HG02938 (cell line): ENCODE measurements at regions not wholly inside any gene's neighbourhood (a gene's known extent, or its start where the extent isn't known, plus 50 kb on each side); places are given as distances from the start of the nearest gene placed in this dataset.
"Not testable (repeated sequence)": the region's sequence is repeated elsewhere in the genome, so short reads cannot be mapped to it uniquely, and the experiment has no call there.

Experiments used
- ATAC-seq: cut with Tn5 transposase; IDR thresholded peaks from one replicate; pipeline ENCODE4 v1.9.1; 2021; ENCODE audit warnings: mild to moderate bottlenecking, moderate library complexity; ENCODE audit not compliant: unreplicated experiment

DNA sequence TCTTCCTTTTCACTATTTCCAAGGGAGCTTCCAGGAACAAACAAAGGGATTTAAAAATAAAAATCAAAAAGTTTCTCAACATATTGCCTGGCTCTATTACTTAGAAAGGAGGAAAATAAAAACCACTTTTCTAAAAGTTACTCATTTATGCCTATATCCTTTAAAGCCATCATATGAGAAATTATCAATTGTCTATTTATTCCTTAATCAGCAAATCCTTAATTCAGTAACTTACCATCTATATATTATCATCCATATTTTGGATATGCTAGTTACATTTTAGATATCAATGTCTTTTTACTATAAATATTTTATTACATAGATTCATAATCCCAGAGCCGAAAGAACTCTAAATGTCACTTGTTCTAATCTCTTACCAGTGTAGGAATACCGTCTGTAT, 481.5 kb upstream of the ANO5 start:
- no peak for ATAC-seq

DNA sequence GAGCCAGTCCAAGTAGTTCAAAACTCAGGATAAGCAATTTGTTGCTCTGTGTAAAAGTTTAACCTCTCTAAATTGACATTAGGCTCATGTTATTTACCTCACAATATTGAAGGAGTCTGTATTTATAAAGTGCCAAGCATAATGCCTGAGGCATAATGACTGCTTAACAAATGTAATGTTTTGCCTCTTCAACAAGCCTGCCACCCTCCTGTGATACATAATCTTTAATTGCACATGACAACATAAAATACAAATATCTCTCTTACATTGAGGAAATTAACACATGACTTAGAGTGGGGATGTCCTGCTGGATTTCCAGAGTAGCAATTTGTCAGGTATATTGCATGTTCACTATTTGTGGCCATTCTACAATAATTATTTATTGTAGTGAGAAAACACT, 469.2 kb upstream of the ANO5 start:
- no peak for ATAC-seq

DNA sequence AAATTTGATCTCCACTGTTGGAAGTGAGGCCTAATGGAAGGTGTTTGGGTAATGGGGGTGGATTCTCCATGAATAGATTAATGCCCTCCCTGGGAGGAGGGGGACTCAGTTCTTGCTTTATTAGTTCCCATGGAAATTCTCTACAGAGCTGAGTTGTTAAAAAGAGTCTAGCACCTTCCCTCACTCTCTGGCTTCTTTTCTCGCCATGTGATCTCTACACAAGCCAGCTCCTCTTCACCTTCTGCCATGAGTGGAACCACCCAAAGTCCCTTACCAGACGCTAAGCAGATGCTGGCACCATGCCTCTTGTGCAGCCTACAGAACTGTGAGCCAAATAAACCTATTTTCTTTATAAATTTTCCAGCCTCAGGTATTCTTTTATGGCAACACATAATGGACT, 465.8 kb upstream of the ANO5 start:
- ATAC-seq = no peak

DNA sequence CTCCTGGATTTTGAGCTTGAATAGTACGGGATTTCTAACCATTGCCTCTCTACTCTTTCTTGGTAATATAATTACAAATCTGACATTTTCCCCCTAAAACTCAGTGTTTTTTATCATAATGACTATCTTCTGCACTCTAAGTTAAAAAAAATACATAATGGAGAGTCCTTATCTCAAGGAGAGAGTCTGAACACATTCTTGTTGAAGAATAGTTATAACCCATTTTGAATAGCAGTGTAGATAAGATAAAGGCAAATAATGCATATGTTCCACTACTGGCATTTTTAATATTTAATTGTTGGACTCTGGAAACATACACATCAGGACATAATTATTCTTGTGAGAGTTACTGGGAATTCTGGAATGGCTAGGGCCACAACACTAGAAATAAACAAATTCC, 456.5 kb upstream of the ANO5 start:
- ATAC-seq = no peak

DNA sequence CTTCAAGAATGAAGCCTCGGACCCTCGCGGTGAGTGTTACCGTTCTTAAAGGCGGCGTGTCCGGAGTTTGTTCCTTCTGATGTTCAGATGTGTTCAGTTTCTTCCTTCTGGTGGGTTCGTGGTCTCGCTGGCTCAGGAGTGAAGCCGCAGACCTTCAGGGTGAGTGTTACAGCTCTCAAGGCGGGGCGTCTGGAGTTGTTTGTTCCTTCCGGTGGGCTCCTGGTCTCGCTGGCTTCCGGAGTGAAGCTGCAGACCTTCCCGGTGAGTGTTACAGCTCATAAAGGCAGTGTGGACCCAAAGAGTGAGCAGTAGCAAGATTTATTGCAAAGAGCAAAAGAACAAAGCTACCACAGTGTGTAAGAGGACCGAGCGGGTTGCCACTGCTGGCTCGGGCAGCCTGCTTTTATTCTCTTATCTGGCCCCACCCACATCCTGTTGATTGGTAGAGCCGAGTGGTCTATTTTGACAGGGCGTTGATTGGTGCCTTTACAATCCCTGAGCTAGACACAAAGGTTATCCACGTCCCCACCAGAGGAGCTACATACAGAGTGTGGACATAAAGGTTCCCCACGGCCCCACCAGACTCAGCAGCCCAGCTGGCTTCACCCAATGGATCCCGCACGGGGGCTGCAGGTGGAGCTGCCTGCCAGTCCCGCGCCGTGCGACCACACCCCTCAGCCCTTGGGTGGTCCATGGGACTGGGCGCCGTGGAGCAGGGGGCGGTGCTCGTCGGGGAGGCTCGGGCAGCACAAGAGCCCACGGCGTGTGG, 440.2 kb upstream of the ANO5 start:
- ATAC-seq = not testable (repeated sequence)

DNA sequence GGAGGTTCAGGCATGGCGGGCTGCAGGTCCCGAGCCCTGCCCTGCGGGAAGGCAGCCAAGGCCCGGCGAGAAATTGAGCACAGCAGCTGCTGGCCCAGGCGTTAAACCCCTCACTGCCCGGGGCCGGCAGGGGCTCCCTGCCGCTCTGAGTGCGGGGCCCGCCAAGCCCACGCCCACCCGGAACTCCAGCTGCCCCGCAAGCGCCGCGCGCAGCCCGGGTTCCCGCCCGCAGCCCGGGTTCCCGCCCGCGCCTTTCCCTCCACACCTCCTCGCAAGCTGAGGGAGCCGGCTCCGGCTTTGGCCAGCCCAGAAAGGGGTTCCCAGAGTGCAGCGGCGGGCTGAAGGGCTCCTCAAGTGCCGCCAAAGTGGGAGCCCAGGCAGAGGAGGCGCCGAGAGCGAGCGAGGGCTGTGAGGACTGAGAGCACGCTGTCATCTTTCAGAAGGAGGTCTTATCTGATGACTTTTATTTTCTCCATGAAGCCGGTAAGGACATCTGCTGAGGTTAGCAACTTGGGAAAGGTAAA, 439.6 kb upstream of the ANO5 start:
- ATAC-seq = not testable (repeated sequence)

DNA sequence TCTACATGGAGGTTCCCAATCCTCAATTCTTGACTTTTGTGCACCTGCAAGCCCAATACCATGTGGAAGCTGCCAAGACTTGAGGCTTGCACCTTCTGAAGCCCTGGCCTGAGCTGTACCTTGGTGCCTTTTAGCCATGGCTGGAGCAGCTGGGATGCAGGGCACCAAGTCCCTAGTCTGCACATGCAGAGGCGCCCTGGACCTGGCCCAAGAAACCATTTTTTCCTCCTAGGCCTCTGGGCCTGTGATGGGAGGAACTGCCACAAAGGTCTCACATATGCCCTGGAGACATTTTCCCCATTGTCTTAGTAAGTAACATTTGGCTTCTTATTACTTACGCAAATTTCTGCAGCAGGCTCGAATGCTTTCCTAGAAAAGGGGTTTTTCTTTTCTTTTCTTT, 431.9 kb upstream of the ANO5 start:
- no peak for ATAC-seq

DNA sequence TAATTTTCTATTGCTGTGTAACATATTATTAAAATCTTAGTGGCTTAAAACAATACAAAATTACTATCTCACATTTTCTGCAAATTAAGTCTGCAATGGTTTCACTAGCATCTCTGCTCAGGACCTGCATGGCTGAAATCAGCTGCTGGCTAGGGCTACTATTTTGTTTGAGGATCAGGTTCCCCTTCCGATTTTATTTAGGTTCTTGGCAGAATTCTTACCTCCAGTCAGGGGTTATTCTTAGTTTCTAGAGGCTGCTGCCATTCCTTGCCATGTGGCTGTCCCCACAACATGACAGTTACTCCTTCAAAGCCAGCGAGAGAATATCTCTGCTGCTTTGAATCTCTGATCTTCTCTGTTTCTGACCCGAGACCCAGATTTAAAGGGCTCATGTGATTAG, 424.5 kb upstream of the ANO5 start:
- no peak for ATAC-seq

DNA sequence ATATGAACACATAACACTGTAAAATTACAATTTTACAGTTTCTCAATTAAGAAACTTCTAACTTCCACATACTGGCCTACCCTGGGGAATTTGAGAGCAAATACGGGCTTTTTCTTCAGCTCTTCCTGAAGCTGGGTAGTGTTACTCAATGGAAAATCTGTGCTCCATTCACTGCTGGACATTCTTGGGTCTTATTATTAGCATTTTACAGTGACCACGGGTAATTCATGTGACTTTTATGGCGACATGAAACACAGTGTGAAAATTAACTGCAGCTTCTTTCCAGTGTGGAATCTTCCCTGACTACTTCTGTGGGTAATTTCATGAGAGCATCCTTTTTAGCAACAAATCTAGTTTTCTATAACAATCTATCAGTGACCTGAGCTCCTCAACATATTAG, 423.7 kb upstream of the ANO5 start:
- ATAC-seq = no peak

DNA sequence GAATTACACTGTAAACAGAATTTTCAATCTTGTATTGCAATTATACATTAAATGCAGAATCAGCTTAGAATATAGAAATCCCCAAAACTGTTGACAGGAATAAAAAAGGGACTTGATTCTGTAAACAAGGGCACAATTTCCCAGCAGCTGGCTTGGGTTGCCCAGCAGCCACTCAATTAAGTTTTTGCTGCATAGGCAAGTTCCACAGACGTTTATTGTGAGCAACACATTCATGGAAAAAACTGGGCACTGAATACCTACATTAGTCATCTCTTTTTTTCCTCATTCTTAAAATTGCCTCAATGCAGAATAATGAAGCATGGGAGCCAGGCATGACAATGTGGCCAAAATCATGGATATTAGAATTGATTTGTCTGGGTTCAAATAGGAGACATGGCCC, 421.8 kb upstream of the ANO5 start:
- ATAC-seq = no peak

DNA sequence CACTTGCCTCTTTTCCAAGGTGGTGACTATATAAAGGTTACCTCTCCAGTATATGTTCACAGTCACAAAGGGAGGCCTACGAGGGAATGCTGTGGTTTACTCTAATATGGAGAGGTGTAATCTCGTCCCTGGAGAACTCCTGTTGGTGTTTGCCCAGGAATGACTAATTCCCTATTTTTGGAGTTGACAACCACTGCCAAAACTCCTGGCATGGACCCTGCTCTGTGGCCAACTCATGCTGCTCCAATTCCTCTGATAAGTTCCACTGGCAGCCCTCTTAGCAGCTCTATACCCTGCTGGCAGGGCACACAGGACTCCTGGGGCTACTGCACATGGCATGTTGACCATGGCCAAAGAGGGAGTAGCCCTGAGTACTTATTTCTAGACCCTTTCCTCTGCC, 418.7 kb upstream of the ANO5 start:
- ATAC-seq = no peak

DNA sequence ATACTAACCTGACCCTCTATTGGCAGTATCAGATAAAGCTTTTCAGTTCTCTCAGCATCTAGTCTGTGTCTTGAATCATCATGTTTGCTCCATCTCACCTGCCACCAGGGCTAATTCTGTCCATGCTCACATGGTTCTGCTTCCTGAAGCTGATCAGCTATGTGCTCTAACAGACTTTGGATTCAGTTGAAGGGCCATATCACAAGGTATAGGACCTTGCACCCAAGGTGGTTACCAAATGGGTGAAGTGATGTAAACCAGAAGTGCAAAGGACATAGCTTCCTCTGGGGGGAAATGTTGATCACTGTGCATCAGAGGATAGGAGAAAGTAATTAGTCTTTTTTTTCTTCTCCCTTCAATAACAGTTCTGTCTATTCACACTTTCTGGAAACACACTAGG, 417.0 kb upstream of the ANO5 start:
- ATAC-seq = no peak

DNA sequence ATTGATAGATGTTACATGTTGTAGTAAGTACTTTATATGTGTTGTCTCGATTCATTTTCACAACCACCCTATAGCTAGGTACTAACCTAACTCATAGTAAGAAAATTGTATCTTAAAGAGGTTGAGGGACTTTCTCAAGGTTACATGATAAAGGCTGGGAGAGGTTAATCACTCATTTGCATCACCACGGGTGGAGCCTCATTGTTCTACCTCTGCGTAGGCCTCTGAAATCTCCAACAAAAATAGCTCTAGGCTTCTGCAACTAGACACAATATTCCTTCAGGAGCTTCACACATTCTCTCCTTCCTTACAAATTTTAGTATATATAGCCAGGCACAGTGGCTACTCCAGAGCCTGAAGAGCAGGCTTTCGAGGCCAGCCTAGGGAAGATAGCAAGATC, 408.9 kb upstream of the ANO5 start:
- ATAC-seq = no peak

DNA sequence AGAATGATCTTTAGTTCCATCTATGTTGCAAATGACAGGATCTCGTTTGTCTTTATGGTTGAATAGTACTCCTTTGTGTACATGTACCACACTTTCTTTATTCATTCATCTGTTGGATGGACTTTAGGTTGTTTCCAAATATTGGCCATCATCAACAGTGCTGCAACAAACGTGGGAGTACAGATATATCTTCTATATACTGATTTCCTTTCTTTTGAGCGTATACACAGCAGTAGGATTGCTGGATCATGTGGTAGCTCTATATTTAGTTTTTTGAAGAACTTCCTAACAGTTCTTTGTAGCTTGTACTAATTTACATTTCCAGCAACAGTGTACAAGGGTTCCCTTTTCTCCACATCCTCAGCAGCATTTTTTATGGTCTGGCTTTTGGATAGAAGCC, 407.5 kb upstream of the ANO5 start:
- ATAC-seq = no peak

DNA sequence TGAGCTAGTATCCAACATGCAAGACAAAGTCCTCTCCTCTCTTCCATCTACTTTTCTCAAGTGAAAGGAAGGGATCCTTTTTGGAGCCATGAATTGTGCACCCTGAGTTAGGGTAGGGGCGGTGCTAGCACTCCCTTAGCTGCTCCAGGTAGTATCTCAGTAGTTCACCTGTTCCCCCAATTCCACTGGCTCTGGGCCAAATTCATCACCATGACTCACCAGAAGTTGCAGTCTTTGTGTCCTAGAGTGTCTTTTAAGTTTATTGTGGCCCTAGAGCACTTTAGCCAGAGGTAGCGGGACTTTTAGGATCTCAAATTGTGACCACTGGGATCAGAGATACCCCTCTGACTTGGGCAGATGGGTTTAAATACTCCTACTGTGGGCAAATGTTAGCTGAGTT, 398.6 kb upstream of the ANO5 start:
- ATAC-seq = no peak

DNA sequence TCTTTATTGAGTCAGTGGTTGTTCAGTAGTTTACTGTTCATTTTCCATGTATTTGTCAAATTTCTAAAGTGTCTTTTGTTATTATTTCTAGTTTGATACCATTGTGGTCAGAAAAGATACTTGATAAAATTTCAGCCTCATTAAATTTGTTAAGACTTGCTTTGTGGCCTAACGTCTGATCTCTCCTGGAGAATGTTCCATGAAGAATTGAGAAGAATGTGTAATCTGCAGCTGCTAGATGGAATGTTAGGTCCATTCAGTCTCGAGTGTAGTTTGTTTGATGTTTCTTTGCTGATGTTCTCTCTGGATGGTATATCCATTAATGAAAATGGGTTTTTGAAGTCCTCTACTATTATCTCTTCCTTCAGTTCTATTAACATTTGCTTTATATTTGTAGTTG, 394.7 kb upstream of the ANO5 start:
- ATAC-seq = no peak

DNA sequence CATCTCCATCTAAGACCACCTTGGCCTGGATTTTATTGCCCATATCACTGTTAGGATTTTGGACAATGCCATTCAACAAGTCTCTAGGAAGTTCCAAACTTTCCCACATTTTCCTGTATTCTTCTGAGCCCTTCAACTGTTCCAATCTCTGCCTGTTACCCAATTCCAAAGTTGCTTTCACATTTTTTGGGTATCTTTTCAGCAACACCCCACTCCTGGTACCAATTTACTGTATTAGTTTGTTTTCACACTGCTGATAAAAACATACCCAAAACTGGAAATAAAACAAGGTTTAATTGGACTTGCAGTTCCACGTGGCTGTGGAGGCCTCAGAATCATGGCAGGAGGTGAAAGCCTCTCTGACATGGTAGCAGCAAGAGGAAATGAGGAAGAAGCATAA, 388.4 kb upstream of the ANO5 start:
- not testable (repeated sequence) for ATAC-seq

DNA sequence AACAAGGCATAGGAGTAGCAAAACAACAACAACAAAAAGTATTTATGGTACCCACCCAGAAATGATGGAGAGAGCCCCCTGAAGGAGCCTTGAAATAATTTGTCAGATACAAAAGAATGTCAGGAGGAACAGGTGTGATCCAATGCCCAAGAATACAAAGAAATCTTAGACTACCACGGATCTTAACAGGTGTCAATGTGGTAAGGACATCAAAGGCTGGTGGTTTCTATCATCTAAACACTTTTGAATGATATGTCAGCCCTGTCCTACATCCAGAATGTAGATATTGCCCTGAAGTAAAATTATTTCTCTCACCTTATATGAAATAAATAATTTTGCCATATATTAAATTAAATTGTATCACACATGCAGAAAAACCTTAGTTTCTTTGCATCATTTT, 386.4 kb upstream of the ANO5 start:
- ATAC-seq = no peak

DNA sequence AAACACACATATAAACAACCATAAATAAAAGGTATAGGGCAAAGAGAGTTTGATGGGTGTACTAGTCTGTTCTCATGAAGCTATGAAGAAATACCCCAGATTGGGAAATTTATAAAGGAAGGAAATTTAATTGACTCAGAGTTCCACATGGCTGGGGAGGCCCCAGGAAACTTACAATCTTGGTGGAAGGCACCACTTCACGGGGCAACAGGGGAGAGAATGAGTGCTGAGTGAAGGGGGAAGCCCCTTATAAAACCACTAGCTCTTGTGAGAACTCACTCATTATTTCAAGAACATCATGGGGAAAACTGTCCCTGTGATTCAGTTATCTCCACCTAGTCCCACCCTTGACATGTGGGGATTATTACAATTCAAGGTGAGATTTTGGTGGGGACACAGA, 385.9 kb upstream of the ANO5 start:
- no peak for ATAC-seq

DNA sequence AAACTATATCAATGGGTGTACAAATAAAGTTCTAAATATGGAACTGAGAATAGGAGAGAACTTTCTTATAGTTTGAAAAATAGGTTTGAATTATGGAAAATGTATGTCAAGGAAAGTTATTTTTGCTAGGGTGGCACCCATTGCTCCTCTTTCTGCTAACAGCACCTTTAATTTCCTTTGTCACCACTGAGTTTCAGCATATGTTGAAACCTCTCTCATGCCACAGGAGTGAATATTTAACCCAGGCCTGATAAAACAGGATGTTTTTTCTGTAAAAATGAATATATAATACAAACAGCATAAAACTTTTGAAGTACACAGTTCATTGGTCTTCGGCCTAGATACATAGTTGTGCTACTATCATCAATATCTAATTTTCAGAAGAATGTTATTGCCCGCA, 385.5 kb upstream of the ANO5 start:
- ATAC-seq = no peak

DNA sequence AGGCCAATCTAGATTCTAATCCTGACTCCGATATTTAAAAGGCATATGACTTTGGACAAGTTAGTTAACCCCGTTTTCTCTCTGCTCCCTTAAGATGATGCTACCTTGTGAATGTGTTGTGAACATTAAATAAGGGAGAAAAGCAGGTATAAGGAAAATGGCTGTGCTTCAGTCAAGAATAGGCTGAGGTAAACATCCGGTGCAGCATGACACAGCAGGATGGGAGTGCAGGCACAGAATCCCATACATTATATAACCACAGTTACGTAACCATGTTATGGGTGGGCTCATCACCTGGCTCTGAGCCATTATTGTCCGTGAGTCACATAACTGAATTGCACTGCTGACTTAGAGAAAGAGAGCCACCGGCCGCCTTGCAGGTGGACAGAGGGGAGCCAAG, 382.2 kb upstream of the ANO5 start:
- ATAC-seq = no peak

DNA sequence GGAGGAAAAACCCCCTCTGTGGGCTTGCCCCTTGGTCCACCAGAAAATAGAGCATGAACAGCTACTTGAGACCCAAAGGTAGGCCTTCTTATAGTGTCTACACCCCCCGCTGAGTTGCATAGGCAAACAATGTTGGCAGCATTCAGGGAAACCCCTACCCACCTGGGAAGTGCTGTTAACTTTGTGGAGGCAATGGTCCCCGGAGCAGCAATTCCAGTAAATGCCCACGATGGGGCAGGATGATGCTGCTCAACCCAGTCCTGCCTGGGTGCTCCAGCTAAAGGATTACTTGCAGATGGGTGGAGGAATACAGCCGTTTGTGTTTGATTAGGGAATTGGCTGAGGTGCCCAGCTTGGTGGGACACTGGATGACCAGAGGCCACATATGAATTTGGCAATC, 381.3 kb upstream of the ANO5 start:
- ATAC-seq = no peak

DNA sequence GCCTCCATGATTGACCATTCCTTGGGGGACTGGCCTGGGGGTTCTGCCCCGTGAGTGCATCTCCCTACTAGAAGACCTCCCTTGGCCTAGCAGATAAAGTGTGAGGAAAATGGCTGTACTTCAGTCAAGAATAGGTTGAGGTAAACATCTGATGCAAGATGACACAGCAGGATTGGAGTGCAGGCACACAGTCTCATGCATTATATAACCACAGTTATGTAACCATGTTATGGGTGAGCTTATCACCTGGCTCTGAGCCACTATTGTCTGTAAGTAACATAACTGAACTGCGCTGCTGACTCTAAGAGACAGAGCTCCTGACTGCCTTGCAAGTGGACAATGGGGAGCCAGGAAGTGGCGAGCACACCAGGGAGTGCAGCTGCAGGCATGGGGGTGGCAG, 378.7 kb upstream of the ANO5 start:
- no peak for ATAC-seq
